ENCODE measurements at regions not wholly inside any gene's neighbourhood (a gene's known extent, or its start where the extent isn't known, plus 50 kb on each side); places are given as distances from the start of the nearest gene placed in this dataset.
A peak's percentile ranks its signal among the peaks of the same experiment; 100 is the strongest.

GRCh38 chr5:135158982-135159381 is 125.0 kb upstream of the PITX1 start:
- Histone ChIP-seq H3K36me3 (no peaks in the 10 kb centered on the region), H3K27me3 (no peaks in the 10 kb centered on the region), H3K4me1 (peaks cover 4% of the 10 kb centered on the region), H3K27ac (no peak overlapping the region), H3K9me3 (no peaks in the 10 kb centered on the region), H3K4me3 (no peak overlapping the region)
- TF ChIP-seq CTCF (IDR thresholded peaks at IDR 0.05) (no peak), POLR2AphosphoS5 (IDR thresholded peaks at IDR 0.05; ENCODE audit: insufficient read depth in 1 of 2, low read depth in 1 of 2) (no peak), POLR2A (IDR thresholded peaks at IDR 0.05) (no peak)
- intact Hi-C loops (cut with DNase I), result no loop called here
- no peak for DNase-seq (ENCODE audit: extremely low spot score in 2 of 2)

- TF ChIP-seq POLR2A (IDR thresholded peaks at IDR 0.05) (no peak), POLR2AphosphoS5 (IDR thresholded peaks at IDR 0.05; ENCODE audit: insufficient read depth in 1 of 2, low read depth in 1 of 2) (no peak), CTCF (IDR thresholded peaks at IDR 0.05) (no peak)
Observed at GRCh38 chr5:135158314-135158697, 124.3 kb upstream of the PITX1 start.

GRCh38 chr5:135157421-135158313 is 123.6 kb upstream of the PITX1 start:
- Histone ChIP-seq H3K27me3 (no peaks in the 10 kb centered on the region), H3K4me3 (no peak overlapping the region), H3K9me3 (no peaks in the 10 kb centered on the region), H3K4me1 (peaks cover 4% of the 10 kb centered on the region), H3K36me3 (no peaks in the 10 kb centered on the region), H3K27ac (peak overlapping the region; percentile 26)
- TF ChIP-seq CTCF (IDR thresholded peaks at IDR 0.05) (no peak), POLR2AphosphoS5 (IDR thresholded peaks at IDR 0.05; ENCODE audit: insufficient read depth in 1 of 2, low read depth in 1 of 2) (no peak), POLR2A (IDR thresholded peaks at IDR 0.05) (no peak)
- intact Hi-C loops (cut with DNase I), result no loop called here
- no peak for DNase-seq (ENCODE audit: extremely low spot score in 2 of 2)

More at GRCh38 chr5:135158314-135158697, 124.3 kb upstream of the PITX1 start:
- Histone ChIP-seq H3K4me3 (no peak overlapping the region), H3K4me1 (peaks cover 4% of the 10 kb centered on the region), H3K9me3 (no peaks in the 10 kb centered on the region), H3K36me3 (no peaks in the 10 kb centered on the region), H3K27me3 (no peaks in the 10 kb centered on the region), H3K27ac (no peak overlapping the region)
- intact Hi-C loops (cut with DNase I), result no loop called here
- DNase-seq (ENCODE audit: extremely low spot score in 2 of 2), result no peak

- H3K9me3 ChIP-seq, result no peaks in the 10 kb centered on the region
- DNase-seq (ENCODE audit: extremely low spot score in 2 of 2), result peak in 1 of 2 donors; percentile 95
- no peak overlapping the region for H3K4me3 ChIP-seq
- intact Hi-C loops (cut with DNase I), result no loop called here
- H3K36me3 ChIP-seq, result no peaks in the 10 kb centered on the region
- TF ChIP-seq CTCF (IDR thresholded peaks at IDR 0.05), result no peak
- TF ChIP-seq POLR2A (IDR thresholded peaks at IDR 0.05), result no peak
- peak; percentile 12 to 52 for TF ChIP-seq POLR2AphosphoS5 (IDR thresholded peaks at IDR 0.05; ENCODE audit: insufficient read depth in 1 of 2, low read depth in 1 of 2)
- H3K27me3 ChIP-seq, result no peaks in the 10 kb centered on the region
- peak overlapping the region; percentile 39 for H3K27ac ChIP-seq
- peaks cover 4% of the 10 kb centered on the region for H3K4me1 ChIP-seq
Observed at GRCh38 chr5:135156715-135157404, 122.8 kb upstream of the PITX1 start.

Measured in vagina (tissue), 2 donors.